Right atrium auricular region (tissue), 2 donors: ENCODE measurements at regions not wholly inside any gene's neighbourhood (a gene's known extent, or its start where the extent isn't known, plus 50 kb on each side); places are given as distances from the start of the nearest gene placed in this dataset.

Experiments
- DNase-seq: peaks from one replicate; pipeline ENCODE4 v3.0.0-alpha.2; 2019; ENCODE audit warnings: low spot score
- H3K27ac ChIP-seq, 2 donors: fragments of 200-600 bp; sonication (generic); 1 replicate in 1 of 2; 2 replicates in 1 of 2; pipeline ENCODE4 v1.5.1; 2016 to 2019
- H3K27me3 ChIP-seq, 2 donors: fragments of 200-600 bp; sonication (generic); one replicate each; pipeline versions ENCODE4 v1.5.1 to v1.6.0; 2017 to 2019
- H3K36me3 ChIP-seq: fragments of 200-600 bp; sonication (generic); one replicate; pipeline ENCODE4 v1.5.1; 2016
- H3K4me1 ChIP-seq, 2 donors: fragments of 200-600 bp; sonication (generic); one replicate each; pipeline versions ENCODE4 v1.5.1 to v1.6.0; 2017 to 2019
- H3K4me3 ChIP-seq, 2 donors: fragments of 200-600 bp; sonication (generic); 1 replicate in 1 of 2; 2 replicates in 1 of 2; pipeline ENCODE4 v1.5.1; 2017 to 2019; ENCODE audit warnings: mild to moderate bottlenecking in 1 of 2, moderate library complexity in 1 of 2
- H3K9me3 ChIP-seq, 2 donors: fragments of 200-600 bp; sonication (generic); one replicate each; pipeline ENCODE4 v1.5.1; 2019
- TF ChIP-seq, protein P1 (sequence below), 2 donors: fragments of 200-600 bp; sonication (generic); IDR thresholded peaks; one replicate each; pipeline ENCODE4 v1.5.1; 2019; ENCODE audit warnings: antibody characterized with exemption in 2 of 2

DNA sequence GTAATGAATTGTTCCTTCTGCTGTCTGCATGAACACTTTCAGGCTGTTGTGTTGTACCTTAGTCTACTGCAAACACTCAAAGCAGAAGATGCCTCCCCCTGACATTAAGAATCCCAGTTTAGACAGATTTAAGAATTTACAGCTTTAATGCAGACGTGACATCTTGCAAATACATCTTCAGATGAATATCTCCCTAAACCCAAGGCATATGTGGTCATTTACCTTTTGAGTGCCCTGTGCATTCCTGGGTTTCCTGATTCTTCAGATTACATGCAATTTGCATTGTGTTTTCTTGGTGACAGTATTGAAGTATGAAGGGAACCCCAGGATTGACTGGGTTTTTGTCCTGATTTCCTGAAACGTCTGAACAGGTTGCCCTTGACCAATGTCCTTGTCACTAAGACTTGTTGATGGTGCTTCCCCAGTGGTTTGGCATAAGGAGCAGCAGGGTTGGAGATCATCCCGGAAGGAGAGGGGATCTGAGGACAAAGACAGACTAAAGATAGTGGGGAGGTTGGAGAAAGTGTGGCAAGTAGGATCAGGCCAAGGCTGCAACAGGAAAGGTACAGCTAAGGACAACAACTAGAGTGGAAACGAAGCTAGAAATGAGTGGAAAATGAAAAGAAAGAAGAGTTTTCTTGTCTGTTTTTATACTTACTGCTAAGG is 123.8 kb upstream of the RHOBTB1 start:
- TF ChIP-seq, protein P1, sequence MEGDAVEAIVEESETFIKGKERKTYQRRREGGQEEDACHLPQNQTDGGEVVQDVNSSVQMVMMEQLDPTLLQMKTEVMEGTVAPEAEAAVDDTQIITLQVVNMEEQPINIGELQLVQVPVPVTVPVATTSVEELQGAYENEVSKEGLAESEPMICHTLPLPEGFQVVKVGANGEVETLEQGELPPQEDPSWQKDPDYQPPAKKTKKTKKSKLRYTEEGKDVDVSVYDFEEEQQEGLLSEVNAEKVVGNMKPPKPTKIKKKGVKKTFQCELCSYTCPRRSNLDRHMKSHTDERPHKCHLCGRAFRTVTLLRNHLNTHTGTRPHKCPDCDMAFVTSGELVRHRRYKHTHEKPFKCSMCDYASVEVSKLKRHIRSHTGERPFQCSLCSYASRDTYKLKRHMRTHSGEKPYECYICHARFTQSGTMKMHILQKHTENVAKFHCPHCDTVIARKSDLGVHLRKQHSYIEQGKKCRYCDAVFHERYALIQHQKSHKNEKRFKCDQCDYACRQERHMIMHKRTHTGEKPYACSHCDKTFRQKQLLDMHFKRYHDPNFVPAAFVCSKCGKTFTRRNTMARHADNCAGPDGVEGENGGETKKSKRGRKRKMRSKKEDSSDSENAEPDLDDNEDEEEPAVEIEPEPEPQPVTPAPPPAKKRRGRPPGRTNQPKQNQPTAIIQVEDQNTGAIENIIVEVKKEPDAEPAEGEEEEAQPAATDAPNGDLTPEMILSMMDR (IDR thresholded peaks at IDR 0.05) = no peak
- Histone ChIP-seq H3K4me1 (no peaks in the 10 kb centered on the region), H3K9me3 (no peaks in the 10 kb centered on the region), H3K4me3 (no peak overlapping the region), H3K36me3 (no peaks in the 10 kb centered on the region), H3K27me3 (no peaks in the 10 kb centered on the region), H3K27ac (no peak overlapping the region)
- DNase-seq = no peak

GRCh38 chr10:61066661-61067344 is 122.8 kb upstream of the RHOBTB1 start:
- no peaks in the 10 kb centered on the region for H3K27me3 ChIP-seq
- H3K4me1 ChIP-seq = no peaks in the 10 kb centered on the region
- H3K27ac ChIP-seq = no peak overlapping the region
- TF ChIP-seq, protein P1 (IDR thresholded peaks at IDR 0.05) = no peak
- no peak overlapping the region for H3K4me3 ChIP-seq
- DNase-seq = no peak
- no peaks in the 10 kb centered on the region for H3K36me3 ChIP-seq
- H3K9me3 ChIP-seq = no peaks in the 10 kb centered on the region

GRCh38 chr10:61065051-61065450 is 121.1 kb upstream of the RHOBTB1 start:
- TF ChIP-seq, protein P1 (IDR thresholded peaks at IDR 0.05) = no peak
- Histone ChIP-seq H3K36me3 (no peaks in the 10 kb centered on the region), H3K27me3 (no peaks in the 10 kb centered on the region), H3K27ac (no peak overlapping the region), H3K4me1 (no peaks in the 10 kb centered on the region), H3K4me3 (no peak overlapping the region), H3K9me3 (no peaks in the 10 kb centered on the region)
- DNase-seq = no peak

DNA sequence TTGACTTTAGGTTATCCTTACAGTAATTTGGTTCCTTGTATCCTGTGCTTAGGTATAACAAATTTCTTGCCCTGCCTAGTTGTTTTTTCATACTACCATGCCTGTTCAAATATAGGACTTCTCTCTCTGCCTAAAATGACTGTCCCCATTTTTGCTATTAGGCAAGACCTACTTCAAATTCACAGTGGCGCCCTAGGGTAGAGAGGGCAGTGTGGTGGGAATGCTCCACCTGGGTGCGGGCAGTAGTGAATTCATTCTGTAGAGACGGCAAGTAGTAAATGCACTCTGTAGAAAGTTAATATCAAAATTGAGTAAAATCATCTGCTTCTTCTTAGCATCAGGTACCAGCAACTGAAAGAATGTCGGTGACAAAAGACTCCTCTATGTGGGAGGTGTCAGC is 120.4 kb upstream of the RHOBTB1 start:
- Histone ChIP-seq H3K9me3 (no peaks in the 10 kb centered on the region), H3K27ac (no peak overlapping the region), H3K27me3 (no peaks in the 10 kb centered on the region), H3K4me1 (no peaks in the 10 kb centered on the region), H3K36me3 (no peaks in the 10 kb centered on the region), H3K4me3 (no peak overlapping the region)
- TF ChIP-seq, protein P1 (IDR thresholded peaks at IDR 0.05) = no peak
- no peak for DNase-seq

GRCh38 chr10:61063901-61064300 is 119.9 kb upstream of the RHOBTB1 start:
- Histone ChIP-seq H3K9me3 (no peaks in the 10 kb centered on the region), H3K4me3 (no peak overlapping the region), H3K4me1 (no peaks in the 10 kb centered on the region), H3K36me3 (no peaks in the 10 kb centered on the region), H3K27ac (no peak overlapping the region), H3K27me3 (no peaks in the 10 kb centered on the region)
- TF ChIP-seq, protein P1 (IDR thresholded peaks at IDR 0.05) = no peak
- DNase-seq = no peak
